ENCODE measurements at regions not wholly inside any gene's neighbourhood (a gene's known extent, or its start where the extent isn't known, plus 50 kb on each side); places are given as distances from the start of the nearest gene placed in this dataset.

DNA sequence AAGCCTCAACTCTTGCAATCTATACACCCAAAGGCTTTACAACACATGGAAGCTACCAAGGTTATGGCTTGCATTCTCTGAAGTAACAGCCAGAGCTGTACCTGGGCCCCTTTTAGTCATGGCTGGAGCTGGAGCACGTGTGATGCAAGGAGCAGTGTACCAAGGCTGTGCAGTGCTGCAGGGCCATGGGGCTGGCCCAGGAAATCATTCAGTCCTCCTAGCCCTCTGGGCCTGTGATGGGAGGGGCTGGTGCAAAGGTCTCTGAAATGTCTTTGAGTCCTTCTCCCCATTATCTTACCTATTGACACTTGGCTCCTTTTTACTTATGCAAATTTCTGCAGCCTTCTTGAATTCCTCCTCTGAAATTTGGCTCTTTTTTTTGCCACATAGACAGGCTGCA, 500.1 kb upstream of the FAM47C start:
- DNase-seq (ENCODE audit: low spot score): no peak
- Histone ChIP-seq H3K4me1 (ENCODE audit: insufficient read depth) (no peaks in the 10 kb centered on the region), H3K79me2 (no peaks in the 10 kb centered on the region), H3K9me3 (ENCODE audit: low read depth) (no peaks in the 10 kb centered on the region), H3K27ac (no peak overlapping the region), H2AFZ (no peak overlapping the region), H3K9me2 (replicated peaks; ENCODE audit: insufficient read depth) (no peaks in the 10 kb centered on the region), H3K27me3 (no peaks in the 10 kb centered on the region), H3K4me2 (no peak overlapping the region), H3K4me3 (no peak overlapping the region), H4K20me1 (ENCODE audit: insufficient read depth, poor library complexity, severe bottlenecking) (no peaks in the 10 kb centered on the region), H3K36me3 (replicated peaks; ENCODE audit: insufficient read depth, low read depth) (no peaks in the 10 kb centered on the region)
- 36% methylated on average over 1 of the region's 1 CpG for WGBS (ENCODE audit: low lambda C conversion rate, missing lambda C conversion rate)
- TF ChIP-seq EZH2phosphoT487 (IDR thresholded peaks at IDR 0.05; ENCODE audit: low read depth, severe bottlenecking, unreplicated experiment) (no peak), EZH2 (IDR thresholded peaks at IDR 0.05; ENCODE audit: borderline replicate concordance) (no peak)
- TF ChIP-seq, protein P1, sequence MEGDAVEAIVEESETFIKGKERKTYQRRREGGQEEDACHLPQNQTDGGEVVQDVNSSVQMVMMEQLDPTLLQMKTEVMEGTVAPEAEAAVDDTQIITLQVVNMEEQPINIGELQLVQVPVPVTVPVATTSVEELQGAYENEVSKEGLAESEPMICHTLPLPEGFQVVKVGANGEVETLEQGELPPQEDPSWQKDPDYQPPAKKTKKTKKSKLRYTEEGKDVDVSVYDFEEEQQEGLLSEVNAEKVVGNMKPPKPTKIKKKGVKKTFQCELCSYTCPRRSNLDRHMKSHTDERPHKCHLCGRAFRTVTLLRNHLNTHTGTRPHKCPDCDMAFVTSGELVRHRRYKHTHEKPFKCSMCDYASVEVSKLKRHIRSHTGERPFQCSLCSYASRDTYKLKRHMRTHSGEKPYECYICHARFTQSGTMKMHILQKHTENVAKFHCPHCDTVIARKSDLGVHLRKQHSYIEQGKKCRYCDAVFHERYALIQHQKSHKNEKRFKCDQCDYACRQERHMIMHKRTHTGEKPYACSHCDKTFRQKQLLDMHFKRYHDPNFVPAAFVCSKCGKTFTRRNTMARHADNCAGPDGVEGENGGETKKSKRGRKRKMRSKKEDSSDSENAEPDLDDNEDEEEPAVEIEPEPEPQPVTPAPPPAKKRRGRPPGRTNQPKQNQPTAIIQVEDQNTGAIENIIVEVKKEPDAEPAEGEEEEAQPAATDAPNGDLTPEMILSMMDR (IDR thresholded peaks at IDR 0.05; ENCODE audit: poor library complexity): no peak

DNA sequence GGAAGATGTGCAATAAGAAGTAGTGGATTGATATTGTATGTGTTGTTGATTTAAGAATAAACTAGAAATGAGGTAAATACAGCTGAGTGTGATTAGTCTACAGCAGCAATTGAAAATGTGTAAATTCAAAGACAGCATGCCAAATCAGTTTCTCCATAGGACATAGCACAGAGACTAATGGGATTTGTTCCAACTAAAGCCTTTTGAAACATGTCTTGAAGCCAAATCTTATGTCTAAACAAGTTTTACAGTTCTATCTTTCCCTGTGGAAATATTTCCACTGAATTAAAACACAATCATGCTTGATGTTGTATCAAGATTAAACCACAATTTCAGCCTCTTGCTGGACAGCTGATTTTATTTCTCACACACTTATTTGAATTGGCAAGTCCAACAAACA, 497.4 kb upstream of the FAM47C start:
- no peak overlapping the region for H2AFZ ChIP-seq
- TF ChIP-seq, protein P1 (IDR thresholded peaks at IDR 0.05; ENCODE audit: poor library complexity): no peak
- TF ChIP-seq EZH2 (IDR thresholded peaks at IDR 0.05; ENCODE audit: borderline replicate concordance) (no peak), EZH2phosphoT487 (IDR thresholded peaks at IDR 0.05; ENCODE audit: low read depth, severe bottlenecking, unreplicated experiment) (no peak)
- H3K27ac ChIP-seq: no peak overlapping the region
- no peaks in the 10 kb centered on the region for H3K36me3 ChIP-seq (replicated peaks; ENCODE audit: insufficient read depth, low read depth)
- no peaks in the 10 kb centered on the region for H3K9me2 ChIP-seq (replicated peaks; ENCODE audit: insufficient read depth)
- no peaks in the 10 kb centered on the region for H4K20me1 ChIP-seq (ENCODE audit: insufficient read depth, poor library complexity, severe bottlenecking)
- H3K79me2 ChIP-seq: no peaks in the 10 kb centered on the region
- H3K4me1 ChIP-seq (ENCODE audit: insufficient read depth): no peaks in the 10 kb centered on the region
- DNase-seq (ENCODE audit: low spot score): no peak
- no peaks in the 10 kb centered on the region for H3K27me3 ChIP-seq
- no peak overlapping the region for H3K4me2 ChIP-seq
- no peak overlapping the region for H3K4me3 ChIP-seq
- no peaks in the 10 kb centered on the region for H3K9me3 ChIP-seq (ENCODE audit: low read depth)

DNA sequence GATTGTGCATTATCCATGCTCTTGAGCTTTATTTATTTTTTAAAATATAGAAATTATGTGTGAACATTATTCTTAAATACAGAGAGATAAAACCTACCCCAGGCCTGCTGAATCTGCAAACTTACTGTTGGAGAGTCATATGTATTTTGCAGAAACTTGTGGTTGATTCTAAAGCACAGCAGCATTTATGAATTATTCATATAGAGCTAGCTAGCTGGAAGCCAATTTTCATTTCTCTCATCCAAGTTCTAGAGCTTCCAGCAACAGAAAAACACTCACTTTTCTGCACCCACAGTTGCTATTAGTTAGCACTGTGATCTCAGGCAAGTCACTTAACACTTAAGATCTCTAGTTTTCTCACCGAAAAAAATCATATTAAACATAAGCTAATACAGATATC, 479.5 kb upstream of the FAM47C start:
- TF ChIP-seq, protein P1 (IDR thresholded peaks at IDR 0.05; ENCODE audit: poor library complexity): no peak
- TF ChIP-seq EZH2phosphoT487 (IDR thresholded peaks at IDR 0.05; ENCODE audit: low read depth, severe bottlenecking, unreplicated experiment) (no peak), EZH2 (IDR thresholded peaks at IDR 0.05; ENCODE audit: borderline replicate concordance) (no peak)
- no peaks in the 10 kb centered on the region for H3K79me2 ChIP-seq
- H2AFZ ChIP-seq: no peak overlapping the region
- no peaks in the 10 kb centered on the region for H3K27me3 ChIP-seq
- H3K27ac ChIP-seq: no peak overlapping the region
- no peak overlapping the region for H3K4me3 ChIP-seq
- no peak overlapping the region for H3K4me2 ChIP-seq
- H3K9me2 ChIP-seq (replicated peaks; ENCODE audit: insufficient read depth): no peaks in the 10 kb centered on the region
- H4K20me1 ChIP-seq (ENCODE audit: insufficient read depth, poor library complexity, severe bottlenecking): no peaks in the 10 kb centered on the region
- no peaks in the 10 kb centered on the region for H3K9me3 ChIP-seq (ENCODE audit: low read depth)
- 88% methylated on average over 1 of the region's 1 CpG for WGBS (ENCODE audit: low lambda C conversion rate, missing lambda C conversion rate)
- DNase-seq (ENCODE audit: low spot score): no peak
- no peaks in the 10 kb centered on the region for H3K4me1 ChIP-seq (ENCODE audit: insufficient read depth)
- no peaks in the 10 kb centered on the region for H3K36me3 ChIP-seq (replicated peaks; ENCODE audit: insufficient read depth, low read depth)

GRCh38 chrX:36534900-36535299, 473.3 kb upstream of the FAM47C start:
- TF ChIP-seq EZH2 (IDR thresholded peaks at IDR 0.05; ENCODE audit: borderline replicate concordance) (no peak), EZH2phosphoT487 (IDR thresholded peaks at IDR 0.05; ENCODE audit: low read depth, severe bottlenecking, unreplicated experiment) (no peak)
- TF ChIP-seq, protein P1 (IDR thresholded peaks at IDR 0.05; ENCODE audit: poor library complexity): no peak
- H3K36me3 ChIP-seq (replicated peaks; ENCODE audit: insufficient read depth, low read depth): no peaks in the 10 kb centered on the region
- H3K4me3 ChIP-seq: no peak overlapping the region
- H3K4me2 ChIP-seq: no peak overlapping the region
- DNase-seq (ENCODE audit: low spot score): no peak
- H2AFZ ChIP-seq: no peak overlapping the region
- H3K9me3 ChIP-seq (ENCODE audit: low read depth): no peaks in the 10 kb centered on the region
- H3K4me1 ChIP-seq (ENCODE audit: insufficient read depth): no peaks in the 10 kb centered on the region
- H3K79me2 ChIP-seq: no peaks in the 10 kb centered on the region
- no peaks in the 10 kb centered on the region for H3K9me2 ChIP-seq (replicated peaks; ENCODE audit: insufficient read depth)
- no peaks in the 10 kb centered on the region for H3K27me3 ChIP-seq
- WGBS (ENCODE audit: low lambda C conversion rate, missing lambda C conversion rate): 57% methylated on average over 6 of the region's 6 CpGs
- no peak overlapping the region for H3K27ac ChIP-seq
- H4K20me1 ChIP-seq (ENCODE audit: insufficient read depth, poor library complexity, severe bottlenecking): no peaks in the 10 kb centered on the region
